H1 (cell line): ENCODE measurements at regions not wholly inside any gene's neighbourhood (a gene's known extent, or its start where the extent isn't known, plus 50 kb on each side); places are given as distances from the start of the nearest gene placed in this dataset.

Experiments
- ATF3 ChIP-seq: IDR thresholded peaks from 2 replicates; pipeline ENCODE4 v1.6.1; 2011; ENCODE audit warnings: low read depth, mild to moderate bottlenecking, low read length; ENCODE audit not compliant: insufficient read depth
- EP300 ChIP-seq, 2 experiments: IDR thresholded peaks; 1 replicate in 1 of 2; 2 replicates in 1 of 2; pipeline ENCODE4 v1.6.1; 2011 to 2012; ENCODE audit warnings: low read depth in 2 of 2, low read length in 2 of 2, mild to moderate bottlenecking in 2 of 2, borderline replicate concordance in 1 of 2, inconsistent platforms in 1 of 2, moderate library complexity in 1 of 2
- EZH2 ChIP-seq: fragments of 200-600 bp; sonication (generic); IDR thresholded peaks from 2 replicates; pipeline ENCODE4 v1.7.1; 2012; ENCODE audit warnings: low read depth, mild to moderate bottlenecking, moderate library complexity, low read length, inconsistent platforms; ENCODE audit not compliant: severe bottlenecking
- FOSL1 ChIP-seq: IDR thresholded peaks from 2 replicates; pipeline ENCODE4 v1.6.1; 2011; ENCODE audit warnings: mild to moderate bottlenecking, low read depth, low read length, moderate library complexity; ENCODE audit not compliant: insufficient read depth
- JUND ChIP-seq: IDR thresholded peaks from 2 replicates; pipeline ENCODE4 v1.6.1; 2011; ENCODE audit warnings: mild to moderate bottlenecking, improper control_type of control experiment, low read length
- POLR2A ChIP-seq, 2 experiments: IDR thresholded peaks; 1 replicate in 1 of 2; 2 replicates in 1 of 2; pipeline ENCODE4 v1.6.1; 2011; ENCODE audit warnings: low read depth in 2 of 2, low read length in 2 of 2, mild to moderate bottlenecking in 2 of 2; ENCODE audit errors: control extremely low read depth in 1 of 2
- POLR2AphosphoS5 ChIP-seq: IDR thresholded peaks from 2 replicates; pipeline ENCODE4 v1.6.1; 2011; ENCODE audit warnings: low read depth, low read length
- RXRA ChIP-seq: IDR thresholded peaks from 2 replicates; pipeline ENCODE4 v1.6.1; 2011; ENCODE audit warnings: low read depth, mild to moderate bottlenecking, low read length, moderate library complexity; ENCODE audit not compliant: insufficient read depth
- SRF ChIP-seq: IDR thresholded peaks from 2 replicates; pipeline ENCODE4 v1.6.1; 2011; ENCODE audit warnings: mild to moderate bottlenecking, low read depth, low read length, moderate library complexity
- TF ChIP-seq, protein P1 (sequence below), 3 experiments: IDR thresholded peaks; 1 replicate in 2 of 3; 2 replicates in 1 of 3; pipeline versions ENCODE4 v1.5.1 to v1.6.1; 2011; ENCODE audit warnings: low read length in 3 of 3, mild to moderate bottlenecking in 3 of 3, inconsistent platforms in 2 of 3, low read depth in 1 of 3, moderate library complexity in 1 of 3; ENCODE audit not compliant: insufficient read depth in 1 of 3; ENCODE audit errors: control extremely low read depth in 1 of 3

- TF ChIP-seq ATF3 (no peak), FOSL1 (no peak), SRF (no peak), POLR2A (IDR thresholded peaks at IDR 0.05; ENCODE audit: control extremely low read depth in 1 of 2, low read depth in 2 of 2, low read length in 2 of 2) (no peak), EZH2 (no peak), JUND (no peak), EP300 (IDR thresholded peaks at IDR 0.05; ENCODE audit: borderline replicate concordance in 1 of 2, low read depth in 2 of 2, low read length in 2 of 2) (no peak), POLR2AphosphoS5 (no peak), RXRA (no peak)
- TF ChIP-seq, protein P1, sequence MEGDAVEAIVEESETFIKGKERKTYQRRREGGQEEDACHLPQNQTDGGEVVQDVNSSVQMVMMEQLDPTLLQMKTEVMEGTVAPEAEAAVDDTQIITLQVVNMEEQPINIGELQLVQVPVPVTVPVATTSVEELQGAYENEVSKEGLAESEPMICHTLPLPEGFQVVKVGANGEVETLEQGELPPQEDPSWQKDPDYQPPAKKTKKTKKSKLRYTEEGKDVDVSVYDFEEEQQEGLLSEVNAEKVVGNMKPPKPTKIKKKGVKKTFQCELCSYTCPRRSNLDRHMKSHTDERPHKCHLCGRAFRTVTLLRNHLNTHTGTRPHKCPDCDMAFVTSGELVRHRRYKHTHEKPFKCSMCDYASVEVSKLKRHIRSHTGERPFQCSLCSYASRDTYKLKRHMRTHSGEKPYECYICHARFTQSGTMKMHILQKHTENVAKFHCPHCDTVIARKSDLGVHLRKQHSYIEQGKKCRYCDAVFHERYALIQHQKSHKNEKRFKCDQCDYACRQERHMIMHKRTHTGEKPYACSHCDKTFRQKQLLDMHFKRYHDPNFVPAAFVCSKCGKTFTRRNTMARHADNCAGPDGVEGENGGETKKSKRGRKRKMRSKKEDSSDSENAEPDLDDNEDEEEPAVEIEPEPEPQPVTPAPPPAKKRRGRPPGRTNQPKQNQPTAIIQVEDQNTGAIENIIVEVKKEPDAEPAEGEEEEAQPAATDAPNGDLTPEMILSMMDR (IDR thresholded peaks at IDR 0.05; ENCODE audit: control extremely low read depth in 1 of 3, insufficient read depth in 1 of 3, low read depth in 1 of 3, low read length in 3 of 3), result no peak
These were observed 65.5 kb upstream of the DMRTA1 start for GRCh38 chr9:22381170-22381569.
